GM12878 (cell line): ENCODE measurements at regions not wholly inside any gene's neighbourhood (a gene's known extent, or its start where the extent isn't known, plus 50 kb on each side); places are given as distances from the start of the nearest gene placed in this dataset.

Experiments
- ATAC-seq: fragments of 200-7000 bp; cut with Tn5 transposase; 3 replicates; pipeline ENCODE4 v1.9.1; 2020; ENCODE audit warnings: mild to moderate bottlenecking, moderate library complexity
- BruUV-seq: library from RNA; stranded (reverse); fragments of 400-500 nt; replicated peaks from 2 replicates; lab custom pipeline; 2021; lab: Mats Ljungman, UMichigan
- CTCF ChIA-PET: fragments of 300-600 bp; sonication (Branson Sonifier 250); formaldehyde crosslinking; extraction: SDS; loops from one replicate; lab custom pipeline; 2021; ENCODE audit warnings: inconsistent platforms; lab: Yijun Ruan, JAX
- POLR2A ChIA-PET: fragments of 350-600 bp; formaldehyde crosslinking; extraction: SDS; loops from one replicate; lab custom pipeline; 2021; ENCODE audit warnings: inconsistent platforms; lab: Charles Lee
- RAD21 ChIA-PET: fragments of 300-600 bp; sonication (Branson Sonifier 250); formaldehyde crosslinking; loops from one replicate; lab custom pipeline; 2023; ENCODE audit warnings: antibody characterized with exemption; ENCODE audit not compliant: unreplicated experiment; lab: Charles Lee
- SMC1A ChIA-PET: fragments of 300-600 bp; sonication (Branson Sonifier 250); formaldehyde crosslinking; loops from one replicate; lab custom pipeline; 2023; ENCODE audit not compliant: unreplicated experiment, uncharacterized antibody; lab: Charles Lee
- DNase-seq: peaks from one replicate; pipeline ENCODE4 v3.0.0-alpha.2; 2011; ENCODE audit warnings: low read depth, low spot score
- FAIRE-seq: peaks from 3 replicates; lab custom pipeline; 2011; peaks lifted over from hg19 to GRCh38; lab: Jason Lieb, UNC
- H2AFZ ChIP-seq: 2 replicates; pipeline ENCODE4 v1.6.0; 2011; ENCODE audit warnings: low read depth, low read length, control low read depth; ENCODE audit not compliant: control insufficient read depth
- H3K27ac ChIP-seq: 2 replicates; pipeline ENCODE4 v1.5.1; 2011; ENCODE audit warnings: control low read depth; ENCODE audit not compliant: control insufficient read depth, insufficient read depth
- H3K27me3 ChIP-seq, 2 experiments: replicated peaks in 1 of 2; 2 replicates each; pipeline versions ENCODE4 v1.6.0 to v1.6.1; 2011; ENCODE audit warnings: low read length in 1 of 2; ENCODE audit not compliant: control insufficient read depth in 2 of 2, insufficient read depth in 2 of 2
- H3K36me3 ChIP-seq, 2 experiments: 2 replicates each; pipeline ENCODE4 v1.5.1; 2011; ENCODE audit warnings: low read length in 1 of 2; ENCODE audit not compliant: control insufficient read depth in 2 of 2, insufficient read depth in 2 of 2
- H3K4me1 ChIP-seq: 2 replicates; pipeline ENCODE4 v1.6.1; 2011; ENCODE audit warnings: mild to moderate bottlenecking, low read length, moderate library complexity, mixed read lengths; ENCODE audit not compliant: control insufficient read depth, insufficient read depth
- H3K4me2 ChIP-seq: 2 replicates; pipeline ENCODE4 v1.6.0; 2011; ENCODE audit warnings: control low read depth; ENCODE audit not compliant: control insufficient read depth, insufficient read depth
- H3K4me3 ChIP-seq: fragments of 200-600 bp; sonication (generic); 2 replicates; pipeline ENCODE4 v1.5.1; 2016
- H3K79me2 ChIP-seq: 2 replicates; pipeline ENCODE4 v1.6.0; 2011; ENCODE audit warnings: low read length; ENCODE audit not compliant: control insufficient read depth, insufficient read depth
- H3K9ac ChIP-seq: 2 replicates; pipeline ENCODE4 v1.8.0; 2011; ENCODE audit warnings: low read length, control low read depth, mixed read lengths; ENCODE audit not compliant: control insufficient read depth, insufficient read depth
- H3K9me3 ChIP-seq: replicated peaks from 3 replicates; pipeline ENCODE4 v1.5.1; 2011; ENCODE audit warnings: mild to moderate bottlenecking, low read length; ENCODE audit not compliant: control insufficient read depth, insufficient read depth
- H4K20me1 ChIP-seq: 2 replicates; pipeline ENCODE4 v1.6.0; 2011; ENCODE audit not compliant: control insufficient read depth, insufficient read depth
- CUX1 ChIP-seq: IDR thresholded peaks from 2 replicates; pipeline ENCODE4 v1.6.1; 2012; ENCODE audit warnings: improper control_type of control experiment, low read depth, low read length; ENCODE audit not compliant: insufficient replicate concordance
- IRF4 ChIP-seq: IDR thresholded peaks from 2 replicates; pipeline ENCODE4 v1.6.1; 2011; ENCODE audit warnings: low read depth, low read length
- SMAD1 ChIP-seq: fragments of 450-650 bp; IDR thresholded peaks from 2 replicates; pipeline ENCODE4 v1.6.1; 2018; ENCODE audit warnings: mild to moderate bottlenecking, low read depth; ENCODE audit not compliant: partially characterized antibody
- SUZ12 ChIP-seq: fragments of 200-600 bp; sonication (generic); IDR thresholded peaks from one replicate; pipeline ENCODE4 v1.6.1; 2018; ENCODE audit warnings: antibody characterized with exemption, mild to moderate bottlenecking; ENCODE audit not compliant: unreplicated experiment
- TCF7 ChIP-seq: IDR thresholded peaks from 2 replicates; pipeline ENCODE4 v1.6.1; 2014; ENCODE audit warnings: antibody characterized with exemption, borderline replicate concordance
- ZBTB33 ChIP-seq: fragments of 450-650 bp; IDR thresholded peaks from 2 replicates; pipeline ENCODE4 v1.6.1; 2017; ENCODE audit warnings: mild to moderate bottlenecking
- ZNF217 ChIP-seq: fragments of 450-650 bp; IDR thresholded peaks from 2 replicates; pipeline ENCODE4 v1.6.1; 2017; ENCODE audit warnings: antibody characterized with exemption, mild to moderate bottlenecking
- WGBS: methylation state at CpG from one replicate; pipeline ENCODE4 v1.1.6; 2016; ENCODE audit warnings: low lambda C conversion rate; ENCODE audit not compliant: insufficient replicate concordance, insufficient coverage; ENCODE audit errors: missing lambda C conversion rate; 5-methylcytosine and 5-hydroxymethylcytosine counted together
- in situ Hi-C: fragments of 300-500 bp; cut with MboI; formaldehyde crosslinking; loops from 9 replicates; pipeline ENCODE4 v1.14.3; 2018; ENCODE audit warnings: mixed read lengths
- intact Hi-C: fragments of 100-400 bp; cut with micrococcal nuclease; formaldehyde crosslinking; loops from one replicate; pipeline ENCODE4 v1.14.2; 2022; ENCODE audit not compliant: unreplicated experiment

DNA sequence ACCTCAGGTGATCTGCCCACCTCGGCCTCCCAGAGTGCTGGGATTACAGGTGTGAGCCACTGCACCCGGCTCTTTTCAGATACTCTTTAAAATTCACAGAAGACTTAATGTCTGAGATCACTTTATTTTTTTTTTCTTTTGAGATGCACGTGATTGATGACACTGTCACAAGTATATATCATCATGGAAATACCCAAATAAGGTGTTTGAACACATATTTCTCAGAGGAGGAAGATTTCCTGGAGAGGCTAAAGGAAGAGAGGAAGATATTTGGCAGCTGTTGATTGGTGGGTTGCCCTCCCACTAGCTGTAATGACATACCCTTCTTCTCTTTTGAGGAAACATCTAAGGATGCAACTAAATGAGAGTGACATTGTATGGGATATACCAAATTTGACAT, 225.9 kb upstream of the CITED2 start (continued):
- no peak for TF ChIP-seq SMAD1

DNA sequence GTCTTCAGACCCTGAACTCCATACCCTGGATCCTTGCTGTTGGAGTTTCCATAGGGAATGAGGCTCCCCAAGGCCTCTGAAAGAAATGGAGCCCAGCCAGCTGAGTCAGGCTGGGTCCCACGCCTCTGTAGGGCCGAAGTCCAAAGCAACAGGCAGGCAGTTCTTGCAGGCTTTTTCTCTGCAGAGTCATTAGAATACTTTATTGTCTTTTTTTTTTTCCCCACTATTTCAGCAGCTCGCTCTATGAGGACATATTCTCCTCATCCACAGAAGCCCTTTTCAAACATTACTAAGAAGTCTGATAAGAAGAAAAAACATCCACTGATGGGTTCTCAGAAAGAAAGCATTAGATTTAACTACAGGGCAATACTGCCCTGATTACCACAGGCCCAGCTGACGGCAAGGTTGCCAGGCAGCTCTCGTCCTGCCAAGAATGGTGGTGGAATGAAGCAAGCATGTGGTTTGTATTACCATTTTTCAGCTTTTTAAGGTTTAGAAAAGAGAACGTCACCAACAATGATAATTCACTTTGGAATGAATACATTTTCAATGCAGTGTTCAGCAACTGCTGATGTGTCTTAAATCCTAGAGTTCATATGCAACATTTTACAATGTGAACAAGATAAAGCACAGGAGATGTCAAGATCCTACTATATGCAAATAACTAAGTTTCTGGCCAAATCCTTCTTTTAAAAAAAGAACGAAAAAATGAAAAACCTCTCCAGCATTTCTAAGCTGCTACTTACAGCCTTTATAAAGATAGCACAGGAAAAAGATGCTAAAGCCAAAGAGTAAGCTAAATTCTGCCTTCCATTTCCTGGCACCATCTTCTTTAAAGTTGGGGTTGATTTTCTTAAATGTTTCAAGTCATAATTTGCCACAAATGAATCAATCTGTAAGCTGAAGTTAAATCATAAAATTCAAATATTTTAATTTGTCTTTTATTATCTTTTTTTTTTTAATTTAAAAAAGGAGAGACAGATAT, 223.6 kb upstream of the CITED2 start:
- no peak overlapping the region for H3K4me3 ChIP-seq
- no peak overlapping the region for H3K4me2 ChIP-seq
- in situ Hi-C loops = no loop called here
- ChIA-PET POLR2A (interaction anchor here (0.5 kb wide), 1 partner anchor 881 kb away, joined by 5 read pairs; no protein-coding TSS in a partner anchor), CTCF (interaction anchor here (0.8 to 3.7 kb wide), 4 partner anchors 11 to 306 kb away, joined by 3 to 22 read pairs (median 4); partner anchors contain the start of gene TXLNB), SMC1A (interaction anchor here (0.6 to 1.5 kb wide), 5 partner anchors 101 to 226 kb away, joined by 3 to 7 read pairs (median 4); partner anchors contain the start of gene CITED2), RAD21 (interaction anchor here (1.2 kb wide), 1 partner anchor 306 kb away, joined by 3 read pairs; no protein-coding TSS in a partner anchor)
- no peak overlapping the region for H3K9ac ChIP-seq
- H2AFZ ChIP-seq = no peak overlapping the region
- FAIRE-seq (no peak), DNase-seq (no peak), ATAC-seq (no peak)
- TF ChIP-seq ZNF217 = no peak
- TF ChIP-seq ZBTB33 = no peak
- no peak for TF ChIP-seq SUZ12
- TF ChIP-seq CUX1 = no peak
- TF ChIP-seq TCF7 = no peak
- no peak for TF ChIP-seq IRF4
- WGBS = 80% methylated on average over 7 of the region's 7 CpGs
- H3K79me2 ChIP-seq = no peaks in the 10 kb centered on the region
- H3K27ac ChIP-seq = no peak overlapping the region
- H3K36me3 ChIP-seq = no peaks in the 10 kb centered on the region
- intact Hi-C loops = no loop called here
- no peaks in the 10 kb centered on the region for H4K20me1 ChIP-seq
- no TSS peak for BruUV-seq
- H3K4me1 ChIP-seq = peaks cover 9% of the 10 kb centered on the region
- no peaks in the 10 kb centered on the region; the same call in 2 of the 3 replicates for H3K9me3 ChIP-seq
- no peaks in the 10 kb centered on the region for H3K27me3 ChIP-seq
